ENCODE measurements at regions not wholly inside any gene's neighbourhood (a gene's known extent, or its start where the extent isn't known, plus 50 kb on each side); places are given as distances from the start of the nearest gene placed in this dataset.

DNA sequence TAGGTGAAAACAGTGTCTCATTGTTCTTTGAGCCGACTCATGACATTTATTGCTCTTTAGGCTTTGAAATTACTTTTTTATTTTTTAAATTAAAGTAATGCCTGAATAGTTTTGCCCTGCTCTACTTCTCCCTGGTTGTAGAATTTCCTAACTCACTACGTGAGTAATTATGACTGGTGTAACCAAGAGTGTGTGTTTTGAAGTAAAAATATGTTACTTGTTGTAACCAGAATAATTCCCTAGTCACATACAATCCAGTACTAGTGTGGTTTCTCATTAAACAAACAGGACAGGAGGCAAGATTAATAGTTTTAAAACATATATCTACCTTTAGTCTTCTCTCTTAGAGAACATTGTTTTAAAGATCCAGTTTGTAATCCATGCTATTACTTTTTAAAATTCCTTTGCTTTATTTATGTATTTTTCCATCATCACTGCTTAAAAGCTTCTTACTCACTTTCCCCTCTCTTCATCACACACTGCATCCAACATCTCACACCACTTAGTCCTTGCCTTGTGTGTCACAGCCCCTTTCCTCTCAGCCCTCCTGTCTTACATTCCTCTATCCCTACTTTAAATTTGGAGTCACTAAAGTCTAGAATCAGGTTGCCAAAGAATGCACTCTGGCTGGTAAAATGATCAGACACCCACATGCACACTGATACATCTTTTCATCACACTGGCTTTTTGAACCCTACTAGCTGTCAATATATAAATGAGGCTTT, 219.7 kb downstream of the WNT5A start:
- TF ChIP-seq POLR2AphosphoS5 (IDR thresholded peaks at IDR 0.05; ENCODE audit: low read depth, low read length) (no peak), POLR2A (IDR thresholded peaks at IDR 0.05; ENCODE audit: low read depth, low read length) (no peak)
